ENCODE measurements at regions not wholly inside any gene's neighbourhood (a gene's known extent, or its start where the extent isn't known, plus 50 kb on each side); places are given as distances from the start of the nearest gene placed in this dataset.

GRCh38 chr11:10641912-10642697 lies 51.5 kb downstream of the IRAG1 start:
- Histone ChIP-seq H3K27ac (ENCODE audit: low read length) (no peak overlapping the region), H4K20me1 (ENCODE audit: insufficient read depth, low read length) (no peaks in the 10 kb centered on the region), H3K4me1 (ENCODE audit: low read length) (peaks cover 19% of the 10 kb centered on the region), H3K79me2 (ENCODE audit: low read length) (no peaks in the 10 kb centered on the region), H3K27me3 (replicated peaks; ENCODE audit: insufficient read depth, low read length) (no peaks in the 10 kb centered on the region), H2AFZ (ENCODE audit: low read length) (no peak overlapping the region), H3K4me3 (ENCODE audit: low read length) (no peak overlapping the region), H3K4me2 (ENCODE audit: low read depth, low read length) (no peak overlapping the region), H3K36me3 (replicated peaks; ENCODE audit: insufficient read depth, low read length) (no peaks in the 10 kb centered on the region), H3K9me3 (replicated peaks; ENCODE audit: insufficient read depth, low read length) (no peaks in the 10 kb centered on the region), H3F3A (ENCODE audit: insufficient read depth, low read length) (no peaks in the 10 kb centered on the region), H3K9ac (ENCODE audit: low read length) (no peak overlapping the region), H3K9me2 (replicated peaks; ENCODE audit: insufficient read depth, low read length) (no peaks in the 10 kb centered on the region)
- TF ChIP-seq EZH2phosphoT487 (IDR thresholded peaks at IDR 0.05; ENCODE audit: low read length) (no peak), EZH2 (optimal IDR thresholded peaks at IDR 0.05; ENCODE audit: low read depth, low read length) (no peak)
- TF ChIP-seq, protein P1, sequence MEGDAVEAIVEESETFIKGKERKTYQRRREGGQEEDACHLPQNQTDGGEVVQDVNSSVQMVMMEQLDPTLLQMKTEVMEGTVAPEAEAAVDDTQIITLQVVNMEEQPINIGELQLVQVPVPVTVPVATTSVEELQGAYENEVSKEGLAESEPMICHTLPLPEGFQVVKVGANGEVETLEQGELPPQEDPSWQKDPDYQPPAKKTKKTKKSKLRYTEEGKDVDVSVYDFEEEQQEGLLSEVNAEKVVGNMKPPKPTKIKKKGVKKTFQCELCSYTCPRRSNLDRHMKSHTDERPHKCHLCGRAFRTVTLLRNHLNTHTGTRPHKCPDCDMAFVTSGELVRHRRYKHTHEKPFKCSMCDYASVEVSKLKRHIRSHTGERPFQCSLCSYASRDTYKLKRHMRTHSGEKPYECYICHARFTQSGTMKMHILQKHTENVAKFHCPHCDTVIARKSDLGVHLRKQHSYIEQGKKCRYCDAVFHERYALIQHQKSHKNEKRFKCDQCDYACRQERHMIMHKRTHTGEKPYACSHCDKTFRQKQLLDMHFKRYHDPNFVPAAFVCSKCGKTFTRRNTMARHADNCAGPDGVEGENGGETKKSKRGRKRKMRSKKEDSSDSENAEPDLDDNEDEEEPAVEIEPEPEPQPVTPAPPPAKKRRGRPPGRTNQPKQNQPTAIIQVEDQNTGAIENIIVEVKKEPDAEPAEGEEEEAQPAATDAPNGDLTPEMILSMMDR (IDR thresholded peaks at IDR 0.05; ENCODE audit: low read length) = no peak
- no peak for DNase-seq

DNA sequence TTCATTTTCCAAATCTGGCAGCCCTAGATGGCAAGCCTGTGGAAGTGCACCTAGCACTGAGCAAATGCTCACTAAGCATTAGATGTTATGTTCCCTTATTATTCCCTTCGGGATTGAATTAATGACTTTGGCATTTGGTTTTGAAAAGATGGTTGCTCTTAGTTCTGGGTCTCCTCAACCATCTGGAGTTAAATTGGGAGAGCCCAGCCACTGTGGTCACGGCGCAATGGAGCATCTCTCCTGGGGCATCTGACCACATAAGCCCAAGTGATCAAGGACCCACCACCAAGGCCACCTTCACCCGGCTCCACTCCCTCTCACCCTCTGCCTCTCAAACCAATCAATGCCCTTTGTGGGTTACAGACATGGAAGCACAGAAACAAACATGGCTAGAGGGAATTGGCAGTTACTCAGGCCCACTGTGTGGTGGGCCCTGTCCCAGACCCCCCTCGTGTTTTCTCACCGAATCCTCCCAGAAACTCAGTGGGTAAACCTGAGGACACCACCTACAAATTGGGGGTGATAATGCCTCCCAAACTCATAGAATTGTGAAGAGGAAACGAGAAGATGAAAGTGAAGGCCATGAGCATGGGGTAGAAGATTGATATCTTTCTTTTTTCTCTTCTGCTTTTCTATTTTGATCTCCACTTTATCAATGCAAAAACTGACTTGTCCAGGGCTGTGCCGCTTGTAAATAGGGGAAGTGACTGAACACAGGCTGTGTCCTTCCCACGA lies 52.2 kb downstream of the IRAG1 start:
- Histone ChIP-seq H2AFZ (ENCODE audit: low read length) (no peak overlapping the region), H3K27me3 (replicated peaks; ENCODE audit: insufficient read depth, low read length) (no peaks in the 10 kb centered on the region), H3K36me3 (replicated peaks; ENCODE audit: insufficient read depth, low read length) (no peaks in the 10 kb centered on the region), H4K20me1 (ENCODE audit: insufficient read depth, low read length) (no peaks in the 10 kb centered on the region), H3K9me3 (replicated peaks; ENCODE audit: insufficient read depth, low read length) (no peaks in the 10 kb centered on the region), H3F3A (ENCODE audit: insufficient read depth, low read length) (no peaks in the 10 kb centered on the region), H3K4me3 (ENCODE audit: low read length) (no peak overlapping the region), H3K79me2 (ENCODE audit: low read length) (no peaks in the 10 kb centered on the region), H3K27ac (ENCODE audit: low read length) (no peak overlapping the region), H3K4me1 (ENCODE audit: low read length) (peaks cover 26% of the 10 kb centered on the region), H3K4me2 (ENCODE audit: low read depth, low read length) (no peak overlapping the region), H3K9me2 (replicated peaks; ENCODE audit: insufficient read depth, low read length) (no peaks in the 10 kb centered on the region), H3K9ac (ENCODE audit: low read length) (no peak overlapping the region)
- TF ChIP-seq EZH2phosphoT487 (IDR thresholded peaks at IDR 0.05; ENCODE audit: low read length) (no peak), EZH2 (optimal IDR thresholded peaks at IDR 0.05; ENCODE audit: low read depth, low read length) (no peak)
- TF ChIP-seq, protein P1 (IDR thresholded peaks at IDR 0.05; ENCODE audit: low read length) = no peak
- no peak for DNase-seq

GRCh38 chr11:10640308-10640707 lies 53.2 kb downstream of the IRAG1 start:
- no peak for DNase-seq
- Histone ChIP-seq H3K36me3 (replicated peaks; ENCODE audit: insufficient read depth, low read length) (no peaks in the 10 kb centered on the region), H4K20me1 (ENCODE audit: insufficient read depth, low read length) (no peaks in the 10 kb centered on the region), H3K4me1 (ENCODE audit: low read length) (peaks cover 27% of the 10 kb centered on the region), H3K9me3 (replicated peaks; ENCODE audit: insufficient read depth, low read length) (no peaks in the 10 kb centered on the region), H3K9ac (ENCODE audit: low read length) (no peak overlapping the region), H3K4me2 (ENCODE audit: low read depth, low read length) (no peak overlapping the region), H3K4me3 (ENCODE audit: low read length) (no peak overlapping the region), H3K27ac (ENCODE audit: low read length) (no peak overlapping the region), H3K27me3 (replicated peaks; ENCODE audit: insufficient read depth, low read length) (no peaks in the 10 kb centered on the region), H3K9me2 (replicated peaks; ENCODE audit: insufficient read depth, low read length) (no peaks in the 10 kb centered on the region), H3F3A (ENCODE audit: insufficient read depth, low read length) (no peaks in the 10 kb centered on the region), H3K79me2 (ENCODE audit: low read length) (no peaks in the 10 kb centered on the region), H2AFZ (ENCODE audit: low read length) (no peak overlapping the region)
- TF ChIP-seq EZH2 (optimal IDR thresholded peaks at IDR 0.05; ENCODE audit: low read depth, low read length) (no peak), EZH2phosphoT487 (IDR thresholded peaks at IDR 0.05; ENCODE audit: low read length) (no peak)
- TF ChIP-seq, protein P1 (IDR thresholded peaks at IDR 0.05; ENCODE audit: low read length) = no peak

Measured in MM.1S (cell line).